CD4-positive, alpha-beta T cell treated with Interleukin-15 for 1 hour (primary cell): ENCODE measurements at regions not wholly inside any gene's neighbourhood (a gene's known extent, or its start where the extent isn't known, plus 50 kb on each side); places are given as distances from the start of the nearest gene placed in this dataset.

ENCODE experiments used
- DNase-seq: peaks from one replicate; pipeline ENCODE4 v3.0.0-alpha.2; 2020

GRCh38 chr2:180734382-180734781 lies 246.0 kb upstream of the UBE2E3 start:
- DNase-seq: no peak

GRCh38 chr2:180733330-180733729 lies 247.1 kb upstream of the UBE2E3 start:
- no peak for DNase-seq

GRCh38 chr2:180732337-180732736 lies 248.1 kb upstream of the UBE2E3 start:
- DNase-seq: no peak

- no peak for DNase-seq
Measured at GRCh38 chr2:180730976-180731375, 249.4 kb upstream of the UBE2E3 start.

- DNase-seq: no peak
Measured at GRCh38 chr2:180728928-180729559, 251.4 kb upstream of the UBE2E3 start.

DNA sequence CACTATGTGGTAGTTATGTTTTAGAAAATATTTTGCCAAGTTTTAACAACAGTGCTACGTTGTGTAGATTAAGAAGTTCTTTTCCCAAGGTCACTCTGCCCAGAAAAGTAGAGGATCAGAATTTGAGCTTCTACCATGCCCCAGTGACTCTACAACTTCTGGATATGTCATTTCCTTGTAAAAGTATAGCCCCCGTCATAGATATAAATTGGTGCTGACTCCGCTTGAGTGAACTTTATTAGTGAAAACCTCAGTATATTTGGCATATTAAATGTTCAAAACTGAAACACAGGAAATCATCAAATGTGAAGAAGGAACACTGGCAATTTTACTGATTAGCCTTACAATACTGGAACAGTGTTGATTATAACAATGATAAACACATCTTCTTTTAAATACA lies 256.7 kb upstream of the UBE2E3 start:
- DNase-seq: no peak

- no peak for DNase-seq
Measured at GRCh38 chr2:180722551-180723239, 257.7 kb upstream of the UBE2E3 start.

DNA sequence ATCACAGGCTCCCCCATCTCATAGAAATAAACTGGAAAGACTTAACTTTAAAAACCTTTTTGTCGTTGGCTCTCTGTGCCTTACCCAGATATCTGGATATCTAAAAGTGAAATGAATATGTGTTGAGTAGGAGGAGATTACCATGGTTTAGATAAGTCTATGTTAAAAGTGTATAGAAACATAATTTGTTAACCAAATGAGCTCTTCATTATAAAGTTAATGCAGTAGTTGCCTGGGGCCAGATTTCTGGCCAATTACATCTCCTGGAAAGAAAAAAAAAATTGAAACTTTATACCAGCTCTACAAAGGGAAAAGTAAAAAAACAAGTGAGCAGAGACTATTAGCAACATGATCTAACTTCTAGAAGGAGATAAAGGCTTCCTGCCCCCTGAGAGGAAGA lies 259.6 kb upstream of the UBE2E3 start:
- no peak for DNase-seq

DNA sequence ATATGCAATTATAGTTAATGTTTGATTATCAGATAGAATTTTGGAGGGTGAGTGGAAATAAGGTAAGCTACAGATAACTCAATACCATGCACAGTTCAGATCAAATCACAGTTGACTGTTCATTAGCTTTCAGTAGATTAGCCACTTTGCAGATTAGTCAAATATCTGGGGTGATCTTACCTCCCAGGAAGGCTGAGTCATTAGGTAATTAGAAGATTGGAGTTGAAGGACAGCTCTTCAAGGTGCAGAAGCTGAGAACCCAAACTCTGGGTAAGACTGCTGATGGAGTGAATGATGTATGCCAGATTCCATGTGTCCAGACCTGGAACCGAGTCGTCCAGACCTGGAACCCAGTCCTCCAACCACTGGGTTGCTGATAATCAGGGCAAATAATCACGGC lies 262.8 kb upstream of the UBE2E3 start:
- no peak for DNase-seq

GRCh38 chr2:180716186-180717180 lies 263.9 kb upstream of the UBE2E3 start:
- DNase-seq: no peak

- DNase-seq: no peak
Measured at GRCh38 chr2:180715044-180715443, 265.4 kb upstream of the UBE2E3 start.

GRCh38 chr2:180709392-180710145 lies 270.8 kb upstream of the UBE2E3 start:
- DNase-seq: no peak

DNA sequence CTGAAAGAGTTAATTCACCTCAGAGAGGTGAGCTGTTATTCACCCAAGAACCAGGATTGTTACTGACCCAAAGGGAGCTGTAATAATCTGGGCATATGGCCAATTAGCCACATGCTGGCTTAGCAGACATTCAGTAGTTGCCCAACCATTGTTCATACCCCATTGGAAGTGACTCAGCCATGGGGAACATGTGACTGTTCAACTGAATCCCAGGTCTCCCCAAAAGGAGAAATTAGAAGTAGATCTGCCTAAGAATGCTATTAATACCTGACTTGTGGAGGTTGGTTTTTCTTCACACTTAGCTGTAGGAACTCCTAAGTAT lies 272.6 kb upstream of the UBE2E3 start:
- no peak for DNase-seq

- no peak for DNase-seq
Measured at GRCh38 chr2:180707175-180707883, 273.1 kb upstream of the UBE2E3 start.

DNA sequence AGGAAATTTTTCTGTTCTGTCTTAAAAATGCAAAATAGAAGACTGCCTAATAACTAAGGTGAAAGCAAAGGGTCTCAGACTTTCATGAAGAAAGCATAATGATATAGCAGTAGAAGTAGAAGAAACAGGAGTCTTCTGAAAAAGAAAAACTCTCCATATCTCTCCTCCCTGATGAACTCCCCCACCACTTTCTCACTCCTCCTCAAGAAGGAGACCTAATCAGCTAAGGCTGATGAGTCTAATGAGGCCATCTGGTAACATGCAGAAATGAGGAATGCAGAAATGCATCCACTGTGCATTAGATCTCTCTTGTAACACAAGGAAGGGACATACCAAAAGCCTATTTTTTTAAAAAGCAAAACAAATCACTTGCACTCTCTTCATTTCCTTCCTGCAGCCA lies 273.7 kb upstream of the UBE2E3 start:
- DNase-seq: no peak

- no peak for DNase-seq
Measured at GRCh38 chr2:180705551-180705950, 274.9 kb upstream of the UBE2E3 start.

DNA sequence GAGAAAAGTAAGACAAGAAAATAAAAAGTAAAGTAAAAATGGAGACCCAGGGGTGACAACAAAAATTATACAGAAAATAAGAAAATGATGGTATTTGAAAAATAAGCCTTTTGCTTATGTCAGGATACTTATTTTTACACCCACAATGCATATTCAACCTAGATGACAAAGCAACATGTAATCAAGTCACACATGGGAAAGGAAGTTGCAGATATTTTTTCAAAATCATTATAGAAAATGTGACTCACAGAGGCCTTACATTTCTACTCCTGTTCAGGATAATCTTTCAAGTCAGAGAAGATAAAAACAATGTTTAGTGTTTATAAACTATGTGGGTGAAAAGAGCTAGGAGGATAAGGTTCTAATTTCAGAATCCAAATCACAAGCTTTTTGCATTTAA lies 275.3 kb upstream of the UBE2E3 start:
- DNase-seq: no peak

DNA sequence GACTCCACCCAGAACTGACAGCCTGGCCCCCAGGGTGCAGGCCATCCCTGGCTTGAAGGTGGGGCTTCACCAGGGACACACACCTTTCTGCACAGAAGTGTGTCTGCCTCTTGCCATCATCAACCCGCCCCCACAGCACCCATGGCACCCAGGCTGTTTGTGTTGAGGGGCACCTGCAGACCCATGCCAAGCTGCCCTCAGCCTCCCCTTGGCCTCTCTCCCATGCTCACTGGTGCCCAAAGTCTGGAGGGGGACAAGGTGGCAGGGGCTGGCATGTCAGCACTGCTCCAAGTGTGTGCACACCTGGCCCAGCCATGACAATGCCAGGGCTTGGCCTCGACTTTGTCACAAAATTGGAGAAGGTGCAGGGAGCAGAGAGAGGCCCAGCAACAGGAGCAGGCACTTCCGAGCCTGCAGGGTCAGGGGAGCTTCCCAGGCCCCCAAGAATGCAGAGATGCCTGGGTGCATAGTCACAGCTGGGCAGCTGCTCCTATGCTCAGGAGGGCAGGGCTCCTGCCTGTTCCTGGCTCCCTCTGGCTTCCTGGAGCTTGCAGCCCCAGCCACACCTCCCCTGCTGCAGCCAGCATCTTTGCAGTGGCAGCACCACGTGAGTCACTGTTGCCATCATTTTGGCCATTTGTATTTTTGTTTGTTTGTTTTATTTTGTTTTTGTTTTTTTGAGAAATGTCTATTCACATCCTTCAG lies 280.6 kb upstream of the UBE2E3 start:
- no peak for DNase-seq

DNA sequence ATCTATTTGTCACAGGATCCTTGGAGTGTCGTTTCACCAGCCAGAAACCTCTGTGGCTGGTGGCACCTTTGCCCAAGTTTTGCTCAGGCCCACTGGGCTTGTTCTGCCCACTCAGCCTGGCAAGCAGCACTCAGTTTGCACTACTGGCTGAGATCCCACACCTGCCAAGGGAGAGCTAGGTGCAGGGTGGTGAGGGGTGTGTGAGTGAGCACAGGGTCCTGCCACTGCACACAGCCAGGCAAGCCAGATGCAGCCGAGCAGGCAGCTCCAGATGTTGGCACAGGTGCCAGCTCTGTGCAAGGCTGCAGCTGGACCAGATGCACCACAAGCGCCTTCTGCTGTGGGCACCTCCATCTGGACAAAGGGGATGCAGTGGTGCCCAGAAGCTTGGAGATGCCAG lies 281.7 kb upstream of the UBE2E3 start:
- no peak for DNase-seq

DNA sequence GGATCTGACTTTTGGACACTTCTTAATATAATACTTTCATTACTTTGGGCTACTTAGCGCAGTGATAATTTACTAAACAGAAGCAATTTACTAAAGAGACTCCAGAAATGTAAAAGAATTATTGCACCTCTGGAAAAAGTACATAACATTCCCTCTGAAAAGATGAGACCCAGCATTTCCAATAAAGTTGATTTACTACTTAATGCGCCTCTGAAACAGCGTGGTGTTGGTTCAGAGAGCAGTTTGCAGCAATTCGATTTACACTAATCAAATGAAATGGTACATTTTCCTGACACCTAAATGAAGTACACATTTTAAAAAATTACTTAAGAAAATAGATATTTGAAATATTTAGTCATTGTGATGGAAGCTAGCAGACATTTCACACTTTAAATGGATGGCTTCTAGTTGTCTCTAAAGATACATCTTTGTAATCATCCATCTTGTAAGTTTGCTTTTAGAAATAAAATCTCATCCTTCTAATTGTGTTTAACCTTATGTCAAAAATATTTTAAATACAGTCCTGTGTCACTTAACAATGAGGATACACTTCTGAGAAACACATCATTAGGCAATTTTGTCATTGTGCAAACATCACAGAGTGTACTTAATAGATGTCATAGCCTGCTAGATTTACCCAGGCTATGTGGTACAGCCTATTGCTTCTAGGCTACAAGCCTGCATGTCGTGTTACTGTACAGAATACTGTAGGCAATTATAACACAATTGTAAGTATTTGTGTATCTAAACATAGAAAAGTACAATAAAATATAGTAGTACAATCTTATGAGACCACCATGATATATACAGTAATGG lies 284.6 kb upstream of the UBE2E3 start:
- no peak for DNase-seq
